Bone marrow (tissue), 2 donors: ENCODE measurements at regions not wholly inside any gene's neighbourhood (a gene's known extent, or its start where the extent isn't known, plus 50 kb on each side); places are given as distances from the start of the nearest gene placed in this dataset.
A peak's percentile ranks its signal among the peaks of the same experiment; 100 is the strongest.

Source experiments
- DNase-seq, 2 donors: peaks; one replicate each; lab custom pipeline; 2025; lab: John Stamatoyannopoulos, UW

- no peak for DNase-seq
Observed at GRCh38 chr1:50358962-50359361, 64.3 kb downstream of the DMRTA2 start.

GRCh38 chr1:50357186-50357585, 66.1 kb downstream of the DMRTA2 start:
- DNase-seq, result no peak

GRCh38 chr1:50354813-50355212, 68.4 kb downstream of the DMRTA2 start:
- DNase-seq, result no peak

GRCh38 chr1:50352428-50352827, 70.8 kb downstream of the DMRTA2 start:
- DNase-seq, result no peak

- DNase-seq, result no peak
Observed at GRCh38 chr1:50350868-50351267, 72.4 kb downstream of the DMRTA2 start.

GRCh38 chr1:50350421-50350820, 72.8 kb downstream of the DMRTA2 start:
- no peak for DNase-seq

- DNase-seq, result no peak
Observed at GRCh38 chr1:50349242-50349565, 74.0 kb downstream of the DMRTA2 start.

- peak in 1 of 2 donors; percentile 30 for DNase-seq
Observed at GRCh38 chr1:50348449-50349241, 74.6 kb downstream of the DMRTA2 start.

- no peak for DNase-seq
Observed at GRCh38 chr1:50347933-50348332, 75.3 kb downstream of the DMRTA2 start.

GRCh38 chr1:50346621-50347020, 76.6 kb downstream of the DMRTA2 start:
- peak in 1 of 2 donors; percentile 15 for DNase-seq

GRCh38 chr1:50343323-50343722, 79.9 kb downstream of the DMRTA2 start:
- no peak for DNase-seq

- no peak for DNase-seq
Observed at GRCh38 chr1:50342525-50342924, 80.7 kb downstream of the DMRTA2 start.

GRCh38 chr1:50335036-50335435, 88.2 kb downstream of the DMRTA2 start:
- DNase-seq, result no peak

- peak in 1 of 2 donors; percentile 21 for DNase-seq
Observed at GRCh38 chr1:50333595-50333974, 89.7 kb downstream of the DMRTA2 start.

GRCh38 chr1:50332941-50333594, 90.2 kb downstream of the DMRTA2 start:
- DNase-seq, result peak in 1 of 2 donors; percentile 35

- no peak for DNase-seq
Observed at GRCh38 chr1:50329332-50329932, 93.8 kb downstream of the DMRTA2 start.

- DNase-seq, result no peak
Observed at GRCh38 chr1:50328552-50328951, 94.7 kb downstream of the DMRTA2 start.

GRCh38 chr1:50326026-50326425, 97.2 kb downstream of the DMRTA2 start:
- no peak for DNase-seq

GRCh38 chr1:50322579-50322978, 100.7 kb downstream of the DMRTA2 start:
- no peak for DNase-seq

- DNase-seq, result no peak
Observed at GRCh38 chr1:50318428-50318827, 104.8 kb downstream of the DMRTA2 start.

GRCh38 chr1:50308878-50309277, 114.4 kb downstream of the DMRTA2 start:
- DNase-seq, result no peak

- DNase-seq, result no peak
Observed at GRCh38 chr1:50305808-50306207, 117.4 kb downstream of the DMRTA2 start.

GRCh38 chr1:50300297-50300696, 122.9 kb downstream of the DMRTA2 start:
- DNase-seq, result no peak
